Tibial nerve (tissue), 4 donors: ENCODE measurements at regions not wholly inside any gene's neighbourhood (a gene's known extent, or its start where the extent isn't known, plus 50 kb on each side); places are given as distances from the start of the nearest gene placed in this dataset.

ENCODE experiments used
- CTCF ChIP-seq, 5 experiments: fragments of 200-600 bp in 3 of 5; fragments of 450-650 bp in 2 of 5; sonication (generic) in 3 of 5; IDR thresholded peaks; one replicate each; pipeline ENCODE4 v1.5.1; 2016 to 2019; ENCODE audit warnings: antibody characterized with exemption in 5 of 5, mild to moderate bottlenecking in 3 of 5, moderate library complexity in 2 of 5
- EP300 ChIP-seq, 2 donors: sonication (generic); formaldehyde crosslinking; IDR thresholded peaks; one replicate each; pipeline ENCODE4 v1.6.1; 2017; ENCODE audit warnings: antibody characterized with exemption in 2 of 2, mild to moderate bottlenecking in 1 of 2
- POLR2A ChIP-seq, 2 donors: fragments of 450-650 bp; IDR thresholded peaks; one replicate each; pipeline ENCODE4 v1.6.1; 2017; ENCODE audit warnings: antibody characterized with exemption in 2 of 2, mild to moderate bottlenecking in 2 of 2, moderate library complexity in 2 of 2

GRCh38 chr20:60800185-60800584 lies 451.9 kb upstream of the CDH4 start:
- no peak for TF ChIP-seq EP300 (IDR thresholded peaks at IDR 0.05)
- TF ChIP-seq CTCF (IDR thresholded peaks at IDR 0.05): no peak
- no peak for TF ChIP-seq POLR2A (IDR thresholded peaks at IDR 0.05)
